HepG2 (cell line): ENCODE measurements at regions not wholly inside any gene's neighbourhood (a gene's known extent, or its start where the extent isn't known, plus 50 kb on each side); places are given as distances from the start of the nearest gene placed in this dataset.

Experiments
- AFF4 ChIP-seq: sonication (generic); formaldehyde crosslinking; IDR thresholded peaks from 2 replicates; pipeline ENCODE4 v1.4.0; 2020; ENCODE audit warnings: missing genetic modification reagents
- STAG1 ChIP-seq: sonication (generic); formaldehyde crosslinking; IDR thresholded peaks from 2 replicates; pipeline ENCODE4 v1.4.0; 2020; ENCODE audit warnings: missing genetic modification reagents
- ZNF382 ChIP-seq: sonication (generic); formaldehyde crosslinking; IDR thresholded peaks from 2 replicates; pipeline ENCODE4 v1.5.0; 2020; ENCODE audit warnings: missing genetic modification reagents, mild to moderate bottlenecking, borderline replicate concordance
- ZNF407 ChIP-seq: sonication (generic); formaldehyde crosslinking; IDR thresholded peaks from one replicate; pipeline ENCODE4 v1.5.1; 2020; ENCODE audit warnings: mild to moderate bottlenecking, missing genetic modification reagents; ENCODE audit errors: not compliant biosample characterization
- ZNF670 ChIP-seq: sonication (generic); formaldehyde crosslinking; IDR thresholded peaks from 2 replicates; pipeline ENCODE4 v1.8.0; 2022; ENCODE audit warnings: mild to moderate bottlenecking, missing genetic modification reagents, borderline replicate concordance

GRCh38 chr6:81465859-81466258 is 286.6 kb downstream of the TENT5A start (continued):
- TF ChIP-seq AFF4 (CRISPR knock-in tag) (no peak), ZNF670 (CRISPR knock-in tag) (no peak), STAG1 (CRISPR knock-in tag) (peak; percentile 73), ZNF407 (CRISPR knock-in tag) (no peak), ZNF382 (CRISPR knock-in tag) (no peak)
